ENCODE measurements at regions not wholly inside any gene's neighbourhood (a gene's known extent, or its start where the extent isn't known, plus 50 kb on each side); places are given as distances from the start of the nearest gene placed in this dataset.

- Histone ChIP-seq H3K27ac (ENCODE audit: extremely low read length, insufficient read depth, low read length) (no peak overlapping the region), H3K4me1 (ENCODE audit: insufficient read depth, low read length) (no peaks in the 10 kb centered on the region), H3K9ac (ENCODE audit: insufficient read depth, low read depth, low read length) (no peak overlapping the region), H2AFZ (ENCODE audit: low read length) (no peak overlapping the region), H3K36me3 (replicated peaks in 1 of 2; ENCODE audit: control insufficient read depth in 1 of 2, insufficient read depth in 2 of 2, low read length in 2 of 2) (no peaks in the 10 kb centered on the region), H3K9me3 (ENCODE audit: low read length) (no peaks in the 10 kb centered on the region), H3K4me3 (replicated peaks in 1 of 3; ENCODE audit: insufficient read depth in 1 of 3, low read depth in 2 of 3, low read length in 3 of 3) (no peak overlapping the region), H3K4me2 (ENCODE audit: low read depth, low read length) (no peak overlapping the region), H3K27me3 (ENCODE audit: control insufficient read depth in 1 of 2, insufficient read depth in 2 of 2, low read length in 2 of 2) (no peaks in the 10 kb centered on the region), H3K79me2 (ENCODE audit: insufficient read depth, low read length) (no peaks in the 10 kb centered on the region), H4K20me1 (ENCODE audit: insufficient read depth, low read length) (no peaks in the 10 kb centered on the region)
- DNase-seq (ENCODE audit: low spot score) (no peak), FAIRE-seq (no peak), ATAC-seq (no peak)
- 0% methylated on average over 2 of the region's 2 CpGs for WGBS (ENCODE audit: low lambda C conversion rate)
- BruUV-seq (replicated peaks), result no TSS peak
- intact Hi-C loops (cut with micrococcal nuclease; ENCODE audit: unreplicated experiment), result no loop called here
- POLR2A ChIA-PET, result no interaction called here
- TF ChIP-seq ZNF687 (CRISPR knock-in tag; IDR thresholded peaks at IDR 0.05), result no peak
- TF ChIP-seq ETV6 (CRISPR knock-in tag; conservative IDR thresholded peaks at IDR 0.05), result no peak
- TF ChIP-seq SOX5 (CRISPR knock-in tag; IDR thresholded peaks at IDR 0.05; ENCODE audit: borderline replicate concordance), result no peak
- TF ChIP-seq ZBTB2 (CRISPR knock-in tag; IDR thresholded peaks at IDR 0.05; ENCODE audit: low read depth), result no peak
- no peak for TF ChIP-seq ZFP36 (IDR thresholded peaks at IDR 0.05; ENCODE audit: borderline replicate concordance, low read depth, low read length, partially characterized antibody)
- TF ChIP-seq MED13 (CRISPR knock-in tag; IDR thresholded peaks at IDR 0.05), result no peak
- no peak for TF ChIP-seq SMARCC2 (IDR thresholded peaks at IDR 0.05)
- TF ChIP-seq ZSCAN9 (CRISPR knock-in tag; IDR thresholded peaks at IDR 0.05; ENCODE audit: borderline replicate concordance), result no peak
- TF ChIP-seq CREB3 (CRISPR knock-in tag; IDR thresholded peaks at IDR 0.05), result no peak
- no peak for TF ChIP-seq MAX (IDR thresholded peaks at IDR 0.05)
- no peak for TF ChIP-seq ZNF567 (CRISPR knock-in tag; IDR thresholded peaks at IDR 0.05; ENCODE audit: borderline replicate concordance)
- TF ChIP-seq REPIN1 (CRISPR knock-in tag; IDR thresholded peaks at IDR 0.05; ENCODE audit: borderline replicate concordance, low read depth), result no peak
- TF ChIP-seq CENPBD1 (CRISPR knock-in tag; IDR thresholded peaks at IDR 0.05; ENCODE audit: borderline replicate concordance, low read depth), result no peak
- no peak for TF ChIP-seq RAD51 (IDR thresholded peaks at IDR 0.05; ENCODE audit: borderline replicate concordance)
- in situ Hi-C loops (cut with HindIII; ENCODE audit: extremely low pct_ligation_motif_present, low pct_unique_long_range_greater_than_20kb), result no loop called here
- CTCF ChIA-PET (ENCODE audit: low intra/inter-chr PET ratio, low total read pairs), result no interaction called here
These were observed 1588.9 kb upstream of the TMEFF2 start for GRCh38 chr2:193783681-193784080.
